ENCODE measurements at regions not wholly inside any gene's neighbourhood (a gene's known extent, or its start where the extent isn't known, plus 50 kb on each side); places are given as distances from the start of the nearest gene placed in this dataset.

DNA sequence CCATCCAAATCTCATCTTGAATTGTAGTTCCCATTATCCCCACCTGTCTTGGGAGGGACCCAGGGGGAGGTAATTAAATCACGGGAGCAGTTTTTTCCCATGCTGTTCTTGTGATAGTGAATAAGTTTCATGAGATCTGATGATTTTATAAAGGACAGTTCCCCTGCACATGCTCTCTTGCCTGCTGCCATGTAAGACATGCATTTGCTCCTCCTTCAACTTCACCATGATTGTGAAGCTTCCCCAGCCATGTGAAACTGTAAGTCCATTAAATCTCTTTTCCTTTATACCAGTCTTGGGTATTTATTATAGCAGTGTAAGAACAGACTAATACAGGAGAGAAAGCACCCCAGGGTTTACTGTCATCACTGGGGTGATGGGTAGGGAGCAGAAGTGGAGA is 220.4 kb upstream of the NUDT4 start:
- DNase-seq: no peak

DNA sequence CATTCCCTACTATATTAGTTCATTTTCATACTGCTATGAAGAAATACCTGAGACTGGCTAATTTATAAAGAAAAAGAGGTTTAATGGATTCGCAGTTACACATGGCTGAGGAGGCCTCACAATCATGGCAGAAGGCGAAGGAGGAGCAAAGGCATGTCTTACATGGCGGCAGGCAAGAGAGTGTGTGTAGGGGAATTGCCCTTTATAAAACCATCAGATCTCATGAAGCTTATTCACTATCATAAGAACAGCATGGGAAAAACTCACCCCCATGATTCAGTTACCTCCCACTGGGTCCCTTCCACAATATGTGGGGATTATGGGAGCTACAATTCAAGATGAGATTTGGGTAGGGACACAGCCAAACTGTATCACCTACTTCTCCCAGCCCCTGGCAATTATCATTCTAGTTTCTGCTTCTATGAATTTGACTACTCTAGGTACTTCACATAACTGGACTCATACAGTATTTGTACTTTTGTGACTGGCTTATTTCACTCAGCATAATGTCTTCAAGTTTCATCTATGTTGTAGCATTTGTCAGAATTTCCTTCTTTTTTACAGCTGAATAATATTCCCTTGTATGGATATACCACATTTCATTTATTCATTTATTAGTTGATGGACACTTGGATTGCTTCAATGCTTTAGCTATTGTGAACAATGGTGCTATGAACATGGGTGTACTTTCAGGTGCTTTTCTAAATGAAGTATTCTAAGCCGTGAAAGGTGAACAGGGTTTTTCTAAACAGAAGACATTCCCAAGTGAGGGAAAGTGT is 219.5 kb upstream of the NUDT4 start:
- DNase-seq: no peak

DNA sequence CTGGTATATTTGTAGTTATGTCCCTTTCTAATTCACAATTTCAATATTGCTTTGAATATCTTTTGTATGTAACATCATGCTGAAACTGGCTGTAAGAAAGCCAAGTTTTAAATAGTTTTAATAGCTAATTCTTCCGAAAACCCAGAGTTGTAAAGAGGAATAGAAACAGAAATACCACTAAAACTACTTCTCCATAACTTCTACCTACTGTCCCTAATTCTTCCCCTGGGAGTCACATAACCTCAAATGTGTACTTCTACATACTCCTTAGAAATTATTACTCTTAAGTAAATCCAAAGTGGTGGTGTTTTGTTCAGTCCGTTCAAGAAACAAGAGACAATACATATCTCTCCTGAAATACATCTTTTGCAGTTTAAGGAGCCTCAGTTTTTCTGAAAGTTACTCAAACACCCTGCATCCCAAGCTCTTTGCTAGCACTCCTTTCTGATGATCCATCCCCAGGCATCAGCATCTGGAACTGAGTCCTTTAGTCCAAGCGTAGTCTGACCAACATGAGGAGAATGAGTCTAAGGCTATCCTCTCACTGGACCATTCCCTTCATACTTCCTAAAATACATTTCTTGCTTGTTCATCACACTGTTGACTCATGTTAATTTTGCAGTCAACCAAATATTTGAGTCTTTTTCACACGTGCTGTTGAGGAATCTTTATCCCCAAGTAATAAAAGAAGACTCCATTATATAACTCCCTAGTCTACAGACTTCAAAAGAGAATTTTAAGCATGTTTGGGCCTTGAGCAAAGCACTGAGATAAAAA is 214.3 kb upstream of the NUDT4 start:
- peak; percentile 41 for DNase-seq

DNA sequence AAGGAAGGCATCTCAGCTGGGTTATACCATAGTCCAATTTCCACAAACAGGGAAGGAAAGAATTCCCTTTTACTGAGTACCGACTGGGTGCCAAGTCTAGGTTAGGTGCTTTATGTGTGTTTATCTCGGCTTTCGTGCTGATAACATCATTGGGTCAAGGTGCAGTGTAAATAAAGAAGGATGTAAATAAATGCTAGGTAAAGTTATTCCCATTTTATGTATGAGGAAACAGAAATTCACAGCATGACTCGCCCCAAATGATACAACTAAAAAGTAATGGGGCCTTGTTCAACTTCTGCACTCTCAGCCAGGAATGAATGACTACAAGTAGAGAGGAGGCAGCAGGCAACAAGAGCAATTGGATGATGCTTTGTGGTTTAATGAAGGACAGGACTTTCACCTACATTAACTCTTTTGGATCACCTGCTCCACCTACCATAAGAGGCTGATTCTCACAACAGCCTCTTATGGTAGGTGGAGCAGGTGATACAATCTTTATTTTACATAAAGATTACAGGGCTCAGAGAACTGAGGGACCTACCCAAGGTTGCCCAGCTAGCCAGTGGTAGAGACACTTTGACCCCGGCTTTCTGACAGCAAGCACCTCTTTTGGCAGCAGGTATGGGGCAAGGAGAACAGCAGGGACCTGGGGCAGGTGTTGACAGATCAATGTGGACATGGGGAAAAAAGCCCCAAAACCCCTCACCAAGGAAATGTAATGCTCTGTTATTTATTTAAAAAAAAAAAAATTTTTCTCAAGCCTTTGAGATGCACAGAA is 213.4 kb upstream of the NUDT4 start:
- no peak for DNase-seq

DNA sequence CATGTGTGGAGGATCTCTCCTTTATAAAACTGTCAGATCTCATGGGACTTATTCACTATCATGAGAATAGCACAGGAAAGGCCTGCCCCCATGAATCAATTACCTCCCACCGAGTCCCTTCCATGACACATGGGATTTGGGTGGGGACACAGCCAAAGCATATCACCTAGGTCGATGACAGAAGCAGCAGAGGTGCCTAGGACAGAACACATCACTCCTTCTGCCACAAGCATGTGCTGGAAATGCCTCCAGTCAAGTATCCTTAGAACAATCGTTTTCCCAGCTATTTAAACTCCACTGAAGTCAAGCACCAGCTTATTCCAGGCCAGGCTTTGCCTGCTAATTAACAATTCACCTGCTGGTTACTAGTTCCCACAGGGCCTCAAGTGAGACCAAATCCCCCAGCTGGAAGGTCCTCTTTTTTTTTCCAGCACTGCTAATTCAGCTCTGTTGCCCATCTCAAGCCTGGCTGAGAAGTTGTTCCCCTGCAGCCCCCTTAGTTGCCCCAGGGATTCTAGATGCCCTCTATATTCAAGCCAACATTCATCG is 212.3 kb upstream of the NUDT4 start:
- no peak for DNase-seq

DNA sequence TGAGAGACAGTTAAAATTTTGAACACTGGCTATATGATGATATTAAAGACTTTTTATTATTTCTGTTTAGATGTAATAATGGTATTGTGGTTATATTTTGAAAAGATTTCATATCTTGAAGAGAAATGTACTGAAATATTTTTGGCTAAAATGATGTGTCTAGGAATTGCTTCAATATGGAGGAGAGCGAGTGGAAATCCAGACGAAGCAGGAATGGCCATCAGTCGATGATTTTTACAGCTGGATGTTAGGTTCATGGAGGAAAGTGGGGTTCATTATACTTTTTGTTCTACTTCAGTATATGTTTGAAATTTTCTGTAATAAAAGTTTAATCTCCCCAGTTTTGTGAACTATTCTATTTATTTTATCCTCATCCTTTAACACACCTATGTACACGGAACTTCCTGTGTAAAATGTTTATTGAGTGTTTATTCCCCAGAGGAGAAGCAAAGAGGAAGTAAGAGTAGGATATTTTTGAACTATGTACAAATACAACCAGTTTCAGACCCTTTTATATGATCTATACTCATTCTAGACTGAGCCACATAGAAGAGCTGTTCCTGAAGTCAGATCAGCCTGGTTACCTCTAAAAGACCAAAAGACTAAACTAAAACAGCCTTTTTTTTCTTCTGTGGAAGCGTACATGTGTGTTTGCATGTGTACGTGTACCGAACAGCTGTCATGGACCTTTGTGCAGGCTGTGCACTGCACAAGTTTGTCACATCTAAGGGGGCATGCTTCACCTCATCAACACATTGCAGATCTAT is 211.0 kb upstream of the NUDT4 start:
- peak; percentile 63 for DNase-seq

DNA sequence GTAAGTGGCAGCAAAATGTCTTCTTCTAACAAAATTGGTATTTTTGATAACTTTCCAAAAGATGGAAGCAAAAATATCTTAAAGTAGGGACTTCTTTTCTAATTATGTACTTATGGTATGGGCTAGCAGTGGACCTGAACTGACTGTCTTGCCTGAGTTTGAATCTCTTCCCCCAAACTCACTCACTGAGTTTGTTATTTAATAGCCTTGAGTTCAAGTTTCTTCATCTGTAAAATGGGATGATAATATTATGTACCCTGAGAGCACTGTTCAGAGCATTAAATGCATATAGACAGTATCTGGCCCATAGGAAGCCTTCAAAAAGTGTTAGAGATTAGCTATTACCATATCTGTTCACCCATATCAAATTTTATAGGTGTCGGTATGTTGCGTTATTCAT is 210.4 kb upstream of the NUDT4 start:
- no peak for DNase-seq

DNA sequence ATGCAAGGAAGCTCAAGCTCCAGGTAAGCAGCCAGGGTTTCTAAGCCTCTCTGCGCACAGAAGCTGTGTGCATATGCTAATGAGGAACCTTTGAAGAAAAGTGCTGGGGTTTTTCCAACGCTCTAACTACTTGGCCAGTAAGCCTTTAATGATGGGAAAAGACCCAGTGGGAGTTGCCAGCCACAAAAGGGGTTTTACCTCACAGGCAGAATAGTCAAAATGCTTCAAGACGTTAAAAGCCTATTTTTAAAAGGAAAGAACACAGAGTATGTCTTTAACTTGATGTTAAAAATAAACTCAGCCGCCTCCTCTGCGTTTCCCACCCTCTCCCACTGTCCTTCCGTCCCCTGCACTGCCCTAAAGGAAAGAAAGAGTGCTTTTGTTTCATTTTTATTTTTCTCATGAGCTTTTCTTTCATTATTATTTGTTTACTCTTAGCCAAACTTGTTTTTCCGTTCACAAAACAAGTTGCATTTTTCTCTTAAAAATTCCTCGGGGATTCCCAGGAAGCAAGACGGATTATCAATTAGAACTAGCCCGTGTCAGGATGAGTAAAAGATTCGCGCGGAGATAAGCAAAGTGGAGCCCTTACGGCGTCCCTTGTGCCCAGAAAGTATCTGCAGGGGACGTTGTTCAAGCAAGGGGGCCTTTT is 209.8 kb upstream of the NUDT4 start:
- no peak for DNase-seq

DNA sequence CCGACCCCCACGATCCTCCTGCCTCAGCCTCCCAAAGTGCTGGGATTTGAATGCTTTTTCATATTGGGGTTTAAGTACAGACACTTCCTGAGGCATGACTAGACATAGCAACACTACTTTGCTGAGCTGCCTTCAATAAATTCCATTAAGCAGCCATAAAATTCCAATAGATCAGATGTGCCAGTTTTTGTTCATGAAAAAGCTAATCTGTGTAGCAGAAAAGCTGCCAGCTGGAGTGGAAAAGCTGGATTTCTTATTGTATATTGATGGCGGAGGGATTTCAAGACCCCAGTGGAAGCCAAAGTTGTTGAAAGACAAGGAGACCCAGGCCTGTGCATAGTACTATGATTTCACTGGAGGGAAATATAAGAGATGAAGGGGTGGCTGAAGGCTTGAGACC is 209.0 kb upstream of the NUDT4 start:
- no peak for DNase-seq

DNA sequence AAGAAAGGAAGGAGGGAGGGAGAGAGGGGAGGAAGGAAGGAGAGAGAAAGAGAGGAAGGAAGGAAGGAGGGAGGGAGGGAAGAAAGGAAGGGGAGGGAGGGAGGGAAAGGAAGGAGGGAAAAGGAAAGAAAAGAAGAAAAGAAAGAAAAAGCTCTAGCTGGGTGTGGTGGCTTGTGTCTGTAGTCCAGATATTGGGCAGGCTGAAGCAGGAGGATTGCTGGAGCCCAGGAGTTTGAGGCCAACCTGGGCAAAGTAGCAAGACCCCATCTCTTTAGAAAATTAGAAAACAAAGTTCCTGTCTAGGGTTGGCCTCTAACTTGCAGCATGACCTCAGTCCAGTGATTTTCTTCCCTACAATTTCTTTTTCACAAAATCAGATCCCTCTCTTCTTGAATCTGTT is 208.2 kb upstream of the NUDT4 start:
- no peak for DNase-seq

DNA sequence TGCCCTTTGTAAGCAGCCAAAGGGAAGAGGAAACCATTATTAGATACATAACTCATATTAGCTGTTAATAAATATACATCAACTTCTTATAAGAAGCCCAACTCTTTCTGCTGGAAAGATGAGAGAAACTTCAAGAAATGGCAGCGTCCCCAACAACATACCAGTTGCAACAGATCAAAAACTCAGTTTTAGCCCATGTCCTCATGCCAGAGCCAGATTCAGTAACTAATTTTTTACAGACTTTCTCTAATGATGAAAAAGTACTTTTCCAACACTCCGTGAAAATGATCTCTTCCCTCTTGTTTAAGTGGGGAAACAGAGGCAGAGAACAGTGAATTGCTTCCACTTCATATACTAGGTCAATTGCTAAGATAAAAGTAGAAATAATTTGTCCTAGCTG is 206.8 kb upstream of the NUDT4 start:
- DNase-seq: no peak

DNA sequence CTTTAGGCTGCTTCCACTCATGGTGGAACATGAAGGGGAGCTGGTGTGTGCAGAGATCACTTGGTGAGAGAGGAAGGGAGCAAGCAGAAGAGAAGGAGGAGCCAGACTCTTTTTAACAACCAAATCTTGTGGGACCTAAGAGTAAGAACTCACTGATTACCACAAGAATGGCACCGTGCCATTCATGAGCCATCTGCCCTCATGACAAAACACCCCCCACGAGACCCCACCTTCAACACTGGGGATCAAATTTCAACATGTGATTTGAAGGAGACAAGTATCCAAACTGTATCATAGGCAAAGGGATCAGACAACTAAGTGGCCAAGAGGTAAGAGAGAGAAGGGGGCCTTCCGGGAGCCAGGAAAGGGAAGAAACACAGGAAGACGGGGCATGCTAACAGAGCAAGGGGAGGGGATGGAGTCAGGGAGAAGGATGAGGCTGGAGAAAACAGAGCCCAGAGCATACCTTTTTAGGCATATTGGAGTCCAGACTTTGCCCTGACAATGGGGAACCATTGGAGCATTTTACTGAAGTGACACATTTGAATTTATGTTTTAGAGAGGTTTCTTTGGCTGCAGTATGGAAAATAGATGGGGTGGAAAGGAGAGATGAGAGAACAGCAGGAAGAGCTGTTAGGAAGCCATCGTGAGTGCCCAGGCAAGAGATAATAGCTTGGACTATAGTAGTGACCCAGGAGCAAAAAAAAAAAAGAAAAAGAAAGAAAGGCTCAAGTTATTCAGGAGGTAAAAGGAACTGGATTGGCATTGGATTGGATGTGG is 204.4 kb upstream of the NUDT4 start:
- no peak for DNase-seq

DNA sequence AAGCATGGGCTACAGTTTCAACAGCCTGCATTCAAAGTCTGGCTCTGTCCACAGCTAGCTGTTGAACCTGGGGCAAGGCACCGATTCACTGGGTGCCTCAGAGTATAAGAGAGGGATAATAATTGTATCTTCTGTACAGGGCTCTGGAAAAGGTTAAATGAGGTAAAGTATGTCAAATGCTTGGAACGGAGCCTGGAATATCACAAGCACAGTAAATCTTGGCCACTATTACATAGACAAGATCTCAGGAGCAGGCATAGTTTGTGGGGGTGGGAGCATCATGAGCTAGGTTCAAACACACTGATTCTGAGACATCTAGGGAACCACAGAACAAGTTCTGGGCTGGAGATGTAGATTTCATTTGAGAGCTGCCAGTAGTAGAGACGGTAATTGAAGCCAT is 203.7 kb upstream of the NUDT4 start:
- no peak for DNase-seq

DNA sequence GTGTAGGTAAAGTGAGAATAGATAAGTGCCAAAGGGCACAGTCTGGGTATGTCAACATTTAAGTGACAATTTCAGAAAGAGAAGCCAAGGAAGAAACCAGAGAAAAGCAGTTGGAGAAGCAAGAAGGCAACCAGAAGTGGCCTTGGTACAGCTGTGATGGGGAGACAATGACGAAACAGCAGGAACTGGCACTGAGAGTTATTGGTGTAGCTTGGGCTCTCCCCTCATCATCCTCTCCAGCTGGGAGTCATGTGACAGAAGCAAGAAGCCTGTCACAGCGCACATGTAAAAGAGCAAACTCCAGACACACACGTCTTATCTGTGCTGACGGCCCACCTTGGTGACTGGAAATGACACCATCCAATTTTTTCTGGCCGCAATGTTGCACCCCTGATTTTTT is 203.3 kb upstream of the NUDT4 start:
- peak; percentile 75 for DNase-seq

DNA sequence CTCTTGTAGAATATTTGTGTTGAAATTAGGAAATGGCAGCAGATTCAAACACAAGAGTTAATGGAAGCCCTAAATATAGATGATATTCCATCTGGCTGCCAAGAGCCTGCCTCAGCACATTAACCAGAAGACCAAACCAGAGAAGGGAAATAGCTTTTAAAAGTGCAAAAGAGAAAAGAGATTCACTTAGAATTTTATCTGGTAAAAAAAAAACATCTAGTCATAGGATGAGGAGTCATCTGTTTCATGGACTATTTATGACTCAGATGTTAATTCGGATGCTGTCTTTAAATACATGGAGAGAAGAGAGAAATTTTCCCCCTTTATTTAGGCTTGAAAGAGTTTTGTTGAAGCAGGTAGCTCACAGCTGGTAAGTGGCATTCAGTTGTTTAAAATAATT is 201.6 kb upstream of the NUDT4 start:
- no peak for DNase-seq

DNA sequence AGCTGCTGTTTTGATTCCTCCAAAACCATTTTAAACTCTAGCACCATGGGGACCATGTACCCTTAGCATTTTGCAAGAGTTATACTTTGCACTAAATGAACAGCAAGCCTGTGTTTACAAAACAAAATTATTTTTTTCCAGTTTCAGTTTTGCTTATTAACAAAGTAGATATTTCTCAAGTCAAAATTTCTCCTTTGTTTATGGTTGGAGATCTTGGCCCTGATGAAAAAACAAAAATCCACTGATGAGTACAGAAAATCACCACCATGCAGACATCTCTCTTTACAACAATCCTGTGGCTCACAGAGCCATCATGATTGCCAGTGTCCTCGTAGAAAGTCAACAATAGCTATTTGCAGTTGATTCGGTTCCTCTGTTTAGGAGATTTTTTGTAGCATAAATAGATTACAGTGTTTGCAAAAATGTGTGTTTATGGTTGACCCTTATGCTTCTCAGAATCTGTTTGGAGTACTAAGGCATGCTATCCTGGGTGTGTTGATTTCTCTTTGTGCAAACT is 201.1 kb upstream of the NUDT4 start:
- DNase-seq: no peak

DNA sequence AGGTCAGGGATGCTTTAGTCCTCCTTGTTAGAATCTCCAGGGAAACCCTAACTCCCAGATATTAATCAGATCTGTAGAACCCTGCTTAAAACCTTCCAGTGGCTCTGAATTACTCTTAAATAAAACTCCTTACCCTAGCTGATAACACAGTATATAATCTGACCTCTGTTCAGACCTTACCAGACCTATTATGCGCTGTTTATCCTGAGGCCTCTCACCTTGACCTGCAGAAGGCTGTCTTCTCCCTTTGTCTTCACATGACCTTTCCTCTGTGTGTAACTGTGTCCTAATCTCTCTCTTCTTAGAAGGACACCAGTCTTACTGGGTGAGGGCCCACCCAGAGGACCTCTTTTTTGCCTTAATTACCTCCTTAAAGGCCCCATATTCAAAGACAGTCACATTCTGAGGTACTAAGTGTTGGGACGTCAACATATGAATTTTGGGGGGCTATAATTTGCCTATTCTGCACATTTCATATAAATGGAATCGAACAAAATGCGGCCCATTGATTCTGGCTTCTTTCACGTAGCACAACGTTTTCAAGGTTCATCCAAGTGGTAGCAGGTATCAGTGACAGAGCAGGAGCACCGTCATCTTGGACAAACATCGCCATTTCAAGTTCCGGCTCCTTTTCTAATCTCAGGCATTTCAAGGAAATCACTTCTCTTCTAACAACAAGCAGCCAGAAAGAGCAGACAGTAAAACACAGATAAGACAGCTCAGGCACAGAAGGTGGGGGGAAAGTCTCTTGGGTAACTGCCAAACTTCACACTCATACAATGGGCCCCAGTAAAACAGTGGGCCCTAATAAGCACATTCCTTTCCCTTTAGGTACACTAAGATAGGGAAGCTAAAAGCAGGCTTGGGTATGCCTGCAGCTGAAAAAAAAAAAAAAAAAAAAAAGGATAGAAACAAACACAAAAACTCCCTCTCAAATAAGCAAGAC is 200.2 kb upstream of the NUDT4 start:
- DNase-seq: no peak

DNA sequence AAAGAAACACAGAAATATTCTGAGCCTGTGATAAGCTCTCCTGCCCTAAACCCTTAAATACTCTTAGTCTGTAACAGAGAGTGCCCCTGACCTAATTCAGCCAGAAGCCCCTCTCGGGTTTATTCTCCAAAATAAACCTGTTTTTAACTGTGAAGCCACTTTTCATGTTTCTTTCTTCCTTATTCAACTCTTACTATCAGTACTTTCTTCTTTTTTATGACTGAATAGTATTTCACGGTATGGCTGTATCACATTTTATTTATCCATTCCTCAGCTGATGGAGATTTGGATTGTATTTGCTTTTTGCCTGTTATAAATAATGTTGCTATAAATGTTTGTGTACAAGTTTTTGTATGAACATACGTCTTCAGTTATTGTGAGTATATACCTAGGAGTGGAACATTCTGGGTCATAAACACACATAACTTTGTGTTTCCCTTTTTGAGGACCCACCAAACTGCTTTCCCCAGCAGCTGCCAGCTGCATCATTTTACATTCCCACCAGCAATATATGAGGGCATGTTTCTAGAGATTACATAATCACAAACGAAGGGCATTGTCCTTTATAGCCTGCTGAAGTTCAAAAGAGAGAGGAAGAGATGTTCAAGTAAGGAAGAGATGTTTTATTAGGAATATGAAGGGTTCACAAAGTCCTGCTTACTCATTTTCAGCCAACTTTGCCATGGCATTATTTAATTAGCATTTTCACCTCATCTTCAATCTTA is 199.4 kb upstream of the NUDT4 start:
- peak; percentile 55 for DNase-seq

DNA sequence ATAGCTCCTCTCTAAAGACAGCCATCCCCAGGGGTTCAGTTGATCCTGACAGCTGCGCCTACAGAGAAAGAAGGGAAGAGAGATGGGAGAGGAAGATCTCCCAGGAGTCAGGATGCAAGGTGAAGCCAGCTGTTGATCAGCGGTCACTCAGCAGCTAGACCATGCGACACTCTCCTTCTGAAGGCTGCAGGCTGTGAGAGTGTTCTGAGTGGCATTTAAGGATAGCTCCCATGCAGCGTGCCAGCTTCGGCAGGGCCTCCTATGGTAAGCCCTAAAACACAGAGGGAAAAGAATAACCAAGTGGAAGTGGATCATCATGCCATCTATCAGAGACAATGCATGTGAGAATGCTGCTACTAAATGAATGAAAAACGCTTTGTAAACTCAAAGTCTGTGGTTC is 197.9 kb upstream of the NUDT4 start:
- no peak for DNase-seq
